WERI-Rb-1 (cell line): ENCODE measurements at regions not wholly inside any gene's neighbourhood (a gene's known extent, or its start where the extent isn't known, plus 50 kb on each side); places are given as distances from the start of the nearest gene placed in this dataset.

Experiments
- DNase-seq: peaks from one replicate; pipeline ENCODE4 v3.0.0-alpha.2; 2020
- H3K27ac ChIP-seq: fragments of 250-450 bp; sonication (Bioruptor Pico); 2 replicates; pipeline ENCODE4 v1.5.1; 2020; ENCODE audit warnings: mild to moderate bottlenecking, moderate library complexity
- H3K27me3 ChIP-seq: fragments of 250-450 bp; sonication (Bioruptor Pico); 2 replicates; pipeline ENCODE4 v1.5.1; 2021; ENCODE audit warnings: mild to moderate bottlenecking, low read depth, moderate library complexity; ENCODE audit not compliant: insufficient read depth, severe bottlenecking
- H3K36me3 ChIP-seq: fragments of 250-450 bp; sonication (Bioruptor Pico); 2 replicates; pipeline ENCODE4 v1.5.1; 2020; ENCODE audit warnings: mild to moderate bottlenecking, moderate library complexity
- H3K4me3 ChIP-seq: 2 replicates; pipeline ENCODE4 v1.5.1; 2011; ENCODE audit warnings: low read depth, mild to moderate bottlenecking, control low read depth, low read length
- H3K9me3 ChIP-seq: fragments of 250-450 bp; sonication (Bioruptor Pico); 2 replicates; pipeline ENCODE4 v1.5.1; 2021; ENCODE audit warnings: mild to moderate bottlenecking, moderate library complexity; ENCODE audit not compliant: severe bottlenecking
- TF ChIP-seq, protein P1 (sequence below): IDR thresholded peaks from 2 replicates; pipeline ENCODE4 v1.5.1; 2011; ENCODE audit warnings: low read depth, mild to moderate bottlenecking, control low read depth, inconsistent platforms, low read length

DNA sequence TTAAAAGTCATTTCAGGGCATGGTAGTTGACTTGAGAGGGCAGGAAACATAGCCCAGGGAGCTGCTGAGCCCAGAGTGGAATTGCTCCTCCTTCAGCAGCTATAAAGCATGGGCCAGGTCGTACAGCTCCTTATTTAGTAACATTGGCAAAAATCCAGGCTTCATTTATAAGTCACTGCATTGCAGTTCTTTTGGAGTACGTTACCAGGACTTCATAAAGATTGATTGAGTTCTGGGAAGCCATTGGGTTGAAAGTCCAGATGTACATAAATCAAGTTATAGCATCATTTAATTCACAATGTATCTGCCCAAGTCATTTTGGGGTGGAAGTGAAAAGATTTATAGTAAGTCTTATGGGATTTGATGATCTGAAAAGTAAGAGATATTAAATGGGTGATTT, 53.0 kb upstream of the ANKEF1 start:
- DNase-seq = no peak
- no peak overlapping the region for H3K4me3 ChIP-seq
- H3K27me3 ChIP-seq = no peaks in the 10 kb centered on the region
- no peaks in the 10 kb centered on the region for H3K9me3 ChIP-seq
- no peak overlapping the region for H3K27ac ChIP-seq
- H3K36me3 ChIP-seq = no peaks in the 10 kb centered on the region
- TF ChIP-seq, protein P1, sequence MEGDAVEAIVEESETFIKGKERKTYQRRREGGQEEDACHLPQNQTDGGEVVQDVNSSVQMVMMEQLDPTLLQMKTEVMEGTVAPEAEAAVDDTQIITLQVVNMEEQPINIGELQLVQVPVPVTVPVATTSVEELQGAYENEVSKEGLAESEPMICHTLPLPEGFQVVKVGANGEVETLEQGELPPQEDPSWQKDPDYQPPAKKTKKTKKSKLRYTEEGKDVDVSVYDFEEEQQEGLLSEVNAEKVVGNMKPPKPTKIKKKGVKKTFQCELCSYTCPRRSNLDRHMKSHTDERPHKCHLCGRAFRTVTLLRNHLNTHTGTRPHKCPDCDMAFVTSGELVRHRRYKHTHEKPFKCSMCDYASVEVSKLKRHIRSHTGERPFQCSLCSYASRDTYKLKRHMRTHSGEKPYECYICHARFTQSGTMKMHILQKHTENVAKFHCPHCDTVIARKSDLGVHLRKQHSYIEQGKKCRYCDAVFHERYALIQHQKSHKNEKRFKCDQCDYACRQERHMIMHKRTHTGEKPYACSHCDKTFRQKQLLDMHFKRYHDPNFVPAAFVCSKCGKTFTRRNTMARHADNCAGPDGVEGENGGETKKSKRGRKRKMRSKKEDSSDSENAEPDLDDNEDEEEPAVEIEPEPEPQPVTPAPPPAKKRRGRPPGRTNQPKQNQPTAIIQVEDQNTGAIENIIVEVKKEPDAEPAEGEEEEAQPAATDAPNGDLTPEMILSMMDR = no peak

DNA sequence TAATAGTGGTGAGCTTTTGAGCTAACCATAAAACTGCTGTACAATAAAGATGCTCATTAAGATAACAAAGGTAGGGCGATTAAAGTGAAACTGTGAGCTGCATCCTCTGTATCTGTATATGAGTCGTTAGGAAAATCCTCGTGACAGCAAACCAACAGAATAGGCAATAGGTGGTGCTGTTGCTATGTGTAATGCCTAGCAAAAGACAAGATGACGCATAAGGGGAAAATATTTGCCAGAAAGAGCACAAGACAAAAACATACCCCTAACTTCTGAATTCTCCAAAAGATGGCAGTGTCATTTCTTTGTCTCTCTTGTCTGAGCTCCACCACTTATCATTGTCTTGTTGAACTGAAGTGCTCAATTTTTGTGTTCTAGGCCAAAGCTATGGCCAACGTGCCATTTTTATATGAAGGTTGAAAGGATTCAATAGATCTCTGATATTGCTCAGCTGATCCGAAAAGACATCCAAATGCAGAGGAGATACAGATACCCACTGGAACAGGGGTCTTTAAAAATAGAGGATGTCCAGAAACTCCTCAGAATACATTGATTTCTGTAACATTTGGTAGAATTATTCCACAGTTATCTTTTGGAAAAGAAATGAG, 56.3 kb upstream of the ANKEF1 start:
- TF ChIP-seq, protein P1 = peak; percentile 79
- no peaks in the 10 kb centered on the region for H3K9me3 ChIP-seq
- no peaks in the 10 kb centered on the region for H3K36me3 ChIP-seq
- DNase-seq = peak; percentile 46
- no peaks in the 10 kb centered on the region for H3K27me3 ChIP-seq
- H3K4me3 ChIP-seq = no peak overlapping the region
- H3K27ac ChIP-seq = no peak overlapping the region

- Histone ChIP-seq H3K4me3 (no peak overlapping the region), H3K9me3 (no peaks in the 10 kb centered on the region), H3K27me3 (no peaks in the 10 kb centered on the region), H3K36me3 (no peaks in the 10 kb centered on the region), H3K27ac (no peak overlapping the region)
- DNase-seq = peak; percentile 62
- TF ChIP-seq, protein P1 = no peak
Measured at GRCh38 chr20:9977629-9978028, 57.2 kb upstream of the ANKEF1 start.

GRCh38 chr20:9974324-9974723, 60.5 kb upstream of the ANKEF1 start:
- no peak for DNase-seq
- TF ChIP-seq, protein P1 = peak; percentile 38; the same call in 1 of the 2 replicates
- Histone ChIP-seq H3K9me3 (no peaks in the 10 kb centered on the region), H3K27me3 (no peaks in the 10 kb centered on the region), H3K36me3 (no peaks in the 10 kb centered on the region), H3K4me3 (no peak overlapping the region), H3K27ac (no peak overlapping the region)

GRCh38 chr20:9971746-9972145, 63.0 kb upstream of the ANKEF1 start:
- no peak overlapping the region for H3K27ac ChIP-seq
- H3K9me3 ChIP-seq = no peaks in the 10 kb centered on the region
- H3K4me3 ChIP-seq = no peak overlapping the region
- H3K36me3 ChIP-seq = no peaks in the 10 kb centered on the region
- TF ChIP-seq, protein P1 = no peak
- DNase-seq = no peak
- H3K27me3 ChIP-seq = no peaks in the 10 kb centered on the region

- H3K9me3 ChIP-seq = no peaks in the 10 kb centered on the region
- no peak overlapping the region for H3K27ac ChIP-seq
- H3K36me3 ChIP-seq = no peaks in the 10 kb centered on the region
- no peak overlapping the region for H3K4me3 ChIP-seq
- DNase-seq = no peak
- TF ChIP-seq, protein P1 = no peak
- no peaks in the 10 kb centered on the region for H3K27me3 ChIP-seq
Measured at GRCh38 chr20:9969626-9970025, 65.2 kb upstream of the ANKEF1 start.
